HG02938 (cell line): ENCODE measurements at regions not wholly inside any gene's neighbourhood (a gene's known extent, or its start where the extent isn't known, plus 50 kb on each side); places are given as distances from the start of the nearest gene placed in this dataset.

Source experiments
- ATAC-seq: cut with Tn5 transposase; IDR thresholded peaks from one replicate; pipeline ENCODE4 v1.9.1; 2021; ENCODE audit warnings: mild to moderate bottlenecking, moderate library complexity; ENCODE audit not compliant: unreplicated experiment

DNA sequence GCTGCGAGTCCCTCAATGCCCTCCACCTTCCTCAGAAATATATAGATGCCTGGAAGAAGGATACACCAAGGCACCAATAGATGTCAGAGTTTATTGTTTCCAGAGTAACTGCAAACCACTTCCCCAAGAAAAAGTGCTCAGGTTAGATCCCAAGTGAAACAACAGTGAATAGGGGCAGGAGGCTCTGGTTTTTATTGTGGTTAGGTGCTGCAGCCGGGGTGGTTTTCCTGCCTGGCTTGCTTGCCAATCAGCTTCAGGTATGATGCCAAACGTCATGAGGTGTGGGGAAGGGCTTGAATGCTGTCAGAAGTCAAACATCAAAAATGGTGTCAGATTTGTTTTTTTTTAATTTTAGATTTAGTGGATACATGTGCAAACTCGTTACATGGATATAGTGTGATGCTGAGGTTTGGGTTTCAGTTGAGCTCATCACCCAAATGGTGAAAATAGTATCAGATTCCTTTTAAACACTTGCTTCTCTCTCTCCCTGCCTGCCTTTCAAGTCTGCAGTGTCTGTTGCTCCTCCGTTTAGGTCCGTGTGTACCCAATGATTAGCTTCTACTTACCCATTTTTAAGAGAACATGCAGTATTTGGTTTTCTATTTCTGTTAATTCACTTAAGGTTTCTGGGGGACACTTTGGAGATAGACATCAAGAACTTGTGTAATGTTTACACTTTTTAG is 1317.0 kb downstream of the MRPL39 start:
- ATAC-seq, result no peak

GRCh38 chr21:24289539-24289938 is 1317.7 kb downstream of the MRPL39 start:
- ATAC-seq, result no peak

DNA sequence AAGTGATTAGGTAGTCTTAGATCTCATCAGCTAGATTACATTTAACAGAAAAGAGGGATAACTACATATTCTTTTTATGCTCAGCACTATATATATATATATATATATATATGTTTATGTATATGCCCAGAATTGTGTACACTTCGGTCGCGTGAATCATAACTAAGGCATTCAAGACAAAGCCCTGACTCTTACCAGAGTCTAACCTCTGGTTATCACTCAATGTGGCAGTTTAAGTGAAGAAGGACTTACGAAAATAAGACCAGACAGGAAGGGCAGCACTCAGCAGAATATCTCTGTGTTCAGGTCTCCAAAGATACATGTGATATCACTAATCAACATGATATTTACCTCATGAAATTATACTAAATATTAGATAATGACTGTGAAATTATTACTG is 1326.7 kb downstream of the MRPL39 start:
- no peak for ATAC-seq

DNA sequence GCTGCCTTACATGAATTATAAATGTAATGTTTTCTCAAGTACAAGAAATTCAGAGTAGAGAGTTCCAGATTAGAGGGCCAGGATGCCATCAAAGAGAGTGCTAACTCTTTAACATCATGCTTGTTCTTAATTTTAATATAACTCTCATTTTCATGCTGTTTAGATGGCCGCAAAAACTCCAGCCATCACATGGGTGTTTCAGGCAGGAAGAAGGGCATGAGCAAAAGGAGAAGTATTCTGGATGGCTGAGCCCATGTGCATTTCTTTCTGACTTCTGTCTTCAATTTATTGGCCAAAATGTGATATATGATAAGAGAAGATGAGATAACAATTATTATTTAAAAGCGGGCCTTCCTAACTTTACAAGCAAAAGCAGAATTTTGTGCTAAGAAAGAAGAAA is 1328.6 kb downstream of the MRPL39 start:
- ATAC-seq, result no peak

GRCh38 chr21:24276204-24276603 is 1331.1 kb downstream of the MRPL39 start:
- no peak for ATAC-seq

DNA sequence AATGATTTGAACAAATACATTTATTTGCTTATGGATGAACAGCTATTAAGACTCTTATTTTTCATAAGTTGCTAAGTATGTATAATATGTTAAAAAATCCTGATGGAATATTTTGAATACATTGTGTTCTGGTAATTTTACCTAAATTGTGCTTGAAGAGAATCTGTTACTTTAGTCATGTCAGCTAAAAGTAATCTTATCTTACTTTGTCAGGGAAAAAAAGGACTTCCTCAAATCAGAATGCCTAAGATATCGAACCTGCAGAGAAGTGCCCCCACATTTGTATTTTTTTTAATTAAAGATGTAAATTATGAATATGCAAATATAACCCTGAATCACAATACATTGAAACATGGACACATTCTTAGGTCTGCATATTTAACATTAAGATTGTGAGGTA is 1331.7 kb downstream of the MRPL39 start:
- no peak for ATAC-seq

DNA sequence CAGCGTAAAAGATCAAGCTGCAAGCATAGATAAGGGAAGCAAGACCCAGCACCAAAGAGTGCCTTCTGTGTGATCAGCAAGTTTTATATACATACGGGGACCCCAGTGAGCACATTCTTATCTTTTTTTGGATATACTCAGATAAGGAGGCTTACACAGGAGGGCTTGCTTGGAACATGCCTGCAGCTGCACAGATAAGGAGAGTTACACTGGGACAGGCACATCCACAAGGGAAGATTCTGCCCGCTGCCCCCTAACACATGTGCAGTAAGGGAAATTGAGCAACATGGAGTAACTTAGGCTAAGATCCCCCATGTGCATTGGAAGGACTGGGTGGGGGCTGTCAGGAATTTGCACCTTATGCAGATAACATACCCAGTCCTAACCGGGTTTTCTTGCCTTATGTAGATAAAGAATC is 1334.8 kb downstream of the MRPL39 start:
- ATAC-seq, result no peak

DNA sequence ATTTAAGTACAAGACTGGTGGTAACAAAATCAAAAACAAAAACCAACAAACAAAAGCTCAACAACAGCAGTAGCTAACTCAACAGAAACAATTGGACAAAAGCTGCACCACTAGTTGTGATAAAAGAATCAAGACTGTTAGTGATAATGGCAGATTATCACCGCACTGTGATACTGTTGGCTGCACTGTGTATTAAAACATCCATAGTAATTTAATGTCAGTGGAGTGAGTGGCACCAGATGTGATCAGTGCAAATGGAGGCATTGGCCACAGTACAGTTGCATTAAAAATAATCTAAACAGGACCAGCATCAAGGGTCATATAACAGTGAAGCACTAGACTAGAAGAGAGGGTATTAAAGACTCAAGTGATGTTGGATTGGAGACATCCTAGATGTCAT is 1341.3 kb downstream of the MRPL39 start:
- ATAC-seq, result no peak

DNA sequence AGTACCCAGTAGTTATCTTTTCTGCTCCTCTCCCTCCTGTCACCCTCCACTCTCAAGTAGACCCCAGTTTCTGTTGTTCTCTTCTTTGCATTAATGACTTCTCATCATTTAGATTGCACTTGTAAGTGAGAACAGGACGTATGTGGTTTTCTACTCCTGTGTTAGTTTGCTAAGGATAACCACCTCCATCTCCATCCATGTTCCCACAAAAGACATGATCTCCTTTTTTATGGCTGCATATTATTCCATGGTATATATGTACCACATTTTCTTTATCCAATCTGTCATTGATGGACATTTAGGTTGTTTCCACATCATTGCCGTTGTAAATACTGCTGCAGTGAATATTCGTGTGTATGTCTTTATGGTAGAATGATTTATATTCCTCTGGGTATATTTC is 1346.5 kb downstream of the MRPL39 start:
- no peak for ATAC-seq

- no peak for ATAC-seq
Measured at GRCh38 chr21:24259241-24259640, 1348.0 kb downstream of the MRPL39 start.

DNA sequence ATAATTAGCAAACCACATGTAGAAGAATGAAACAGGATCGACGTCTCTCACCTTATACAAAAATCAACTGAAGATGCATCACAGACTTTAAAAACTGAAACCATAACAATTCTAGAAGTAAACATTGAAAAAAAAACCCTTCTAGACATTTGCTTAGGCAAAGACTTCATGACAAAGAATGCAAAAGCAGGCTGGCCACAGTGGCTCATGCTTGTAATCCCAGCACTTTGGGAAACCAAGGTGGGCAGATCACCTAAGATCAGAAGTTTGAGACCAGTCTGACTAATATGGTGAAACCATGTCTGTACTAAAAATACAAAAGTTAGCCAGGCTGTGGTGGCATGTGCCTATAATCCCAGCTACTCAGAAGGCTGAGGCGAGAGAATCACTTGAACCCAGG is 1351.7 kb downstream of the MRPL39 start:
- no peak for ATAC-seq

DNA sequence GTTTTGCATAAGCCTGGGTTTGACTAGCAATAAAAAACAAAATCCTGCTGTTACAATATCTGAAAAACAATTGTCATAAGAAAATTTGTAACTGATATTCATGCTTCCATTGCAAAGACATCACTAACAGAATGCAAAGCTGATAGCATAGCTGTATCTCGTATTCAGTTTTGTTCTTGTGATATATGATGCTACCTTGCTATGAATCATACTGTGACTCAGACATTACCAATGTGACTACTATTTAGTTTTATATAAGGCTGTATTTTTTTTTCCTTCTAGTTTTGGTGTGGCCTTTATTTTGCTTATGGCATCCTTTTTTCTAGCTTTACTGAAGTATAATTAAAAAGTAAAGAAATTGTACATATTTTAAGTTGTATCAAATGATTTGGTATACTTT is 1381.8 kb downstream of the MRPL39 start:
- ATAC-seq, result no peak

DNA sequence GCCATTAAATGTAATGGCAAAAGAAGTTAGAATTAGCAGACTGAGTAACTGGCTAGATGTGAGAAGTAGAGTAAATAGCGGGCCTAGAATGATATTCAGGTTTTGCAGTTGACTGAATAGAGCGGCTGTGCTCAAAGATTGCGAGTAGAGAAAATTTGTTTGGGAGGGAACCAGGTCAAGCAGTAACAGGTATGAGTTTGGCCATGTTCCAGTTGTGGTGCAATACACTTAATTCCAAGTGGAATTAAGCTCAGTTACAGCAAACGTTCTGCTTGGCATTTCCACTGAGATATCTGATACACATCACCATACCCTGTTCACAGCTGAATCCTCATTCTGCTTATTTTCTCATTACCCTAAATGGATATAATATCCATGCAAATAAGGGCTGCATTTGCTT is 1382.9 kb downstream of the MRPL39 start:
- ATAC-seq, result no peak

- no peak for ATAC-seq
Measured at GRCh38 chr21:24223624-24224023, 1383.7 kb downstream of the MRPL39 start.

DNA sequence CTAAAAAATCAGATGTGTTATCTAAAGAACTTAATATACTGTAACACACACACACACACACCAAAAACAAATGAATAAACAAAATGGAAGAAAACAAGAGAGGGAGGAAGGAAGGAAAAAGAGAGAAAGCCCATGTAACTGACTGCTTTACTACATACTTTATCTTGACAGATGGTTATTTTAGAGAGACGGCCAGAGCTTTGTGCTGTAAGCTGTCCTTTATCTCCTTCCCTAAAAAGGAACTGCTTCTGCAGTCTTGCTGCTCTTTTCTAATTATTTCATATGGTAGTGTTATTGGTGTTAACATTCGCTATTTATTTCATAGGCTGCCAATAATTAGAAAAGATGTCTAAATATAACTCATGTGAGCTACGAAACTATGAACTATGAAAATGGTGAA is 1384.6 kb downstream of the MRPL39 start:
- ATAC-seq, result no peak

- no peak for ATAC-seq
Measured at GRCh38 chr21:24220446-24220845, 1386.8 kb downstream of the MRPL39 start.

GRCh38 chr21:24217151-24217550 is 1390.1 kb downstream of the MRPL39 start:
- no peak for ATAC-seq

DNA sequence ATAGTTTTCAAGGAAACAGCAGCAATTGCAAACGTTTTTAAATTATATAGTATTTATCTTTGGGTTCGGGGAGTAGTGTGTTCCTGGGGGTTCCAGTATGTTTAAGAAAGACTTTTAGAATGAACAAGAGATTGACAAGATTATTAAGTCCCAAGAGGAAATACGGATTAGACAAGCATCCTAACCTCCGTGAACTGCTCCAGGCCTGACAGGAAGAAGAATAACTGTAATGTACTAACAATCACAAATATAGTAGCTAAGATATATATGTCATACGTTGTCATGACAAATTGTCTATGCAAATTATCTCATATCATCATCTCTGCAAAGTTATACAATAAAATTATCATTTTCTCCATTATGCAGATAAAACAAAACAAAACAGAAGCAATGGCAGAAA is 1397.2 kb downstream of the MRPL39 start:
- no peak for ATAC-seq

- no peak for ATAC-seq
Measured at GRCh38 chr21:24208562-24209260, 1398.6 kb downstream of the MRPL39 start.

GRCh38 chr21:24205319-24205718 is 1402.0 kb downstream of the MRPL39 start:
- ATAC-seq, result no peak

DNA sequence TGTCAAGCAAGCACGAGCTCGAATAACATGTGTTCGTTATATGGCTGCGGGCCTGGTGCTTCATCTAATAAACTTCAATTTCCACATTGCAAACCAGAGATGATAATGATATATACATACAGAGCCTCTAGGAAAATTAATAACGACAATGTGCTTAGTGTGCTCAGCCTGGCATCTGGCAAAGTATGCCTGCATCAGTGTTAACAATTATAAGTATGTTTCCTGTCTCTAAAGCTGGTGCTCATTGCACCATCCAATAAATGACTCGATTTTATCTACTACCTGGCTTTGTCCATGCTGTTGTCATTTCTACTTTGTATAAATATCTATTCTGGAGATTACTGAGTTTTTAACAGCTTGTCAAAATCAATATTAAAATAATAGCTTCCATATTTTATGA is 1402.6 kb downstream of the MRPL39 start:
- no peak for ATAC-seq

GRCh38 chr21:24200052-24200451 is 1407.2 kb downstream of the MRPL39 start:
- peak; percentile 77 for ATAC-seq

- ATAC-seq, result no peak
Measured at GRCh38 chr21:24197923-24198322, 1409.4 kb downstream of the MRPL39 start.
